ENCODE measurements at regions not wholly inside any gene's neighbourhood (a gene's known extent, or its start where the extent isn't known, plus 50 kb on each side); places are given as distances from the start of the nearest gene placed in this dataset.

- CTCF ChIA-PET, result no interaction called here
- H3K4me3 ChIP-seq, result no peak overlapping the region
- H3K79me2 ChIP-seq (ENCODE audit: control insufficient read depth, insufficient read depth, low read length), result no peaks in the 10 kb centered on the region
- H3K9me3 ChIP-seq (replicated peaks; ENCODE audit: control insufficient read depth, insufficient read depth, low read length), result no peaks in the 10 kb centered on the region
- H3K27me3 ChIP-seq (replicated peaks in 1 of 2; ENCODE audit: control insufficient read depth in 2 of 2, insufficient read depth in 2 of 2, low read length in 1 of 2), result no peaks in the 10 kb centered on the region; a peak in 1 of 4 replicates
- H2AFZ ChIP-seq (ENCODE audit: control insufficient read depth, low read depth, low read length), result no peak overlapping the region
- H3K4me2 ChIP-seq (ENCODE audit: control insufficient read depth, insufficient read depth), result no peak overlapping the region
- no peak overlapping the region for H3K9ac ChIP-seq (ENCODE audit: control insufficient read depth, insufficient read depth, low read length)
- no peak overlapping the region for H3K27ac ChIP-seq (ENCODE audit: control insufficient read depth, insufficient read depth)
- SMC1A ChIA-PET (ENCODE audit: uncharacterized antibody, unreplicated experiment), result no interaction called here
- intact Hi-C loops (cut with micrococcal nuclease; ENCODE audit: unreplicated experiment), result no loop called here
- ATAC-seq (no peak), DNase-seq (ENCODE audit: low read depth, low spot score) (no peak), FAIRE-seq (no peak)
- TF ChIP-seq, protein P1, sequence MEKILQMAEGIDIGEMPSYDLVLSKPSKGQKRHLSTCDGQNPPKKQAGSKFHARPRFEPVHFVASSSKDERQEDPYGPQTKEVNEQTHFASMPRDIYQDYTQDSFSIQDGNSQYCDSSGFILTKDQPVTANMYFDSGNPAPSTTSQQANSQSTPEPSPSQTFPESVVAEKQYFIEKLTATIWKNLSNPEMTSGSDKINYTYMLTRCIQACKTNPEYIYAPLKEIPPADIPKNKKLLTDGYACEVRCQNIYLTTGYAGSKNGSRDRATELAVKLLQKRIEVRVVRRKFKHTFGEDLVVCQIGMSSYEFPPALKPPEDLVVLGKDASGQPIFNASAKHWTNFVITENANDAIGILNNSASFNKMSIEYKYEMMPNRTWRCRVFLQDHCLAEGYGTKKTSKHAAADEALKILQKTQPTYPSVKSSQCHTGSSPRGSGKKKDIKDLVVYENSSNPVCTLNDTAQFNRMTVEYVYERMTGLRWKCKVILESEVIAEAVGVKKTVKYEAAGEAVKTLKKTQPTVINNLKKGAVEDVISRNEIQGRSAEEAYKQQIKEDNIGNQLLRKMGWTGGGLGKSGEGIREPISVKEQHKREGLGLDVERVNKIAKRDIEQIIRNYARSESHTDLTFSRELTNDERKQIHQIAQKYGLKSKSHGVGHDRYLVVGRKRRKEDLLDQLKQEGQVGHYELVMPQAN (conservative IDR thresholded peaks at IDR 0.05), result no peak
- TF ChIP-seq, protein P2, sequence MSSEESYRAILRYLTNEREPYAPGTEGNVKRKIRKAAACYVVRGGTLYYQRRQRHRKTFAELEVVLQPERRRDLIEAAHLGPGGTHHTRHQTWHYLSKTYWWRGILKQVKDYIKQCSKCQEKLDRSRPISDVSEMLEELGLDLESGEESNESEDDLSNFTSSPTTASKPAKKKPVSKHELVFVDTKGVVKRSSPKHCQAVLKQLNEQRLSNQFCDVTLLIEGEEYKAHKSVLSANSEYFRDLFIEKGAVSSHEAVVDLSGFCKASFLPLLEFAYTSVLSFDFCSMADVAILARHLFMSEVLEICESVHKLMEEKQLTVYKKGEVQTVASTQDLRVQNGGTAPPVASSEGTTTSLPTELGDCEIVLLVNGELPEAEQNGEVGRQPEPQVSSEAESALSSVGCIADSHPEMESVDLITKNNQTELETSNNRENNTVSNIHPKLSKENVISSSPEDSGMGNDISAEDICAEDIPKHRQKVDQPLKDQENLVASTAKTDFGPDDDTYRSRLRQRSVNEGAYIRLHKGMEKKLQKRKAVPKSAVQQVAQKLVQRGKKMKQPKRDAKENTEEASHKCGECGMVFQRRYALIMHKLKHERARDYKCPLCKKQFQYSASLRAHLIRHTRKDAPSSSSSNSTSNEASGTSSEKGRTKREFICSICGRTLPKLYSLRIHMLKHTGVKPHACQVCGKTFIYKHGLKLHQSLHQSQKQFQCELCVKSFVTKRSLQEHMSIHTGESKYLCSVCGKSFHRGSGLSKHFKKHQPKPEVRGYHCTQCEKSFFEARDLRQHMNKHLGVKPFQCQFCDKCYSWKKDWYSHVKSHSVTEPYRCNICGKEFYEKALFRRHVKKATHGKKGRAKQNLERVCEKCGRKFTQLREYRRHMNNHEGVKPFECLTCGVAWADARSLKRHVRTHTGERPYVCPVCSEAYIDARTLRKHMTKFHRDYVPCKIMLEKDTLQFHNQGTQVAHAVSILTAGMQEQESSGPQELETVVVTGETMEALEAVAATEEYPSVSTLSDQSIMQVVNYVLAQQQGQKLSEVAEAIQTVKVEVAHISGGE (CRISPR knock-in tag; IDR thresholded peaks at IDR 0.05), result no peak
- no peak for TF ChIP-seq ZNF622 (IDR thresholded peaks at IDR 0.05)
- RAD21 ChIA-PET (ENCODE audit: unreplicated experiment), result no interaction called here
- 0% methylated on average over 2 of the region's 2 CpGs for WGBS (ENCODE audit: insufficient coverage, insufficient replicate concordance, low lambda C conversion rate, missing lambda C conversion rate)
- no peaks in the 10 kb centered on the region for H3K4me1 ChIP-seq (ENCODE audit: control insufficient read depth, insufficient read depth, low read length)
- in situ Hi-C loops (cut with MboI), result no loop called here
- no peaks in the 10 kb centered on the region for H3K36me3 ChIP-seq (ENCODE audit: control insufficient read depth in 2 of 2, insufficient read depth in 2 of 2, low read length in 1 of 2)
- POLR2A ChIA-PET, result no interaction called here
- H4K20me1 ChIP-seq (ENCODE audit: control insufficient read depth, insufficient read depth), result no peaks in the 10 kb centered on the region
- BruUV-seq (replicated peaks), result no TSS peak
Measured at GRCh38 chr5:144028058-144028457, 142.4 kb downstream of the YIPF5 start.

Measured in GM12878 (cell line).